HG02943 (cell line): ENCODE measurements at regions not wholly inside any gene's neighbourhood (a gene's known extent, or its start where the extent isn't known, plus 50 kb on each side); places are given as distances from the start of the nearest gene placed in this dataset.

Experiments
- ATAC-seq: cut with Tn5 transposase; IDR thresholded peaks from one replicate; pipeline ENCODE4 v1.9.1; 2021; ENCODE audit warnings: mild to moderate bottlenecking, low read depth, moderate library complexity; ENCODE audit not compliant: unreplicated experiment

DNA sequence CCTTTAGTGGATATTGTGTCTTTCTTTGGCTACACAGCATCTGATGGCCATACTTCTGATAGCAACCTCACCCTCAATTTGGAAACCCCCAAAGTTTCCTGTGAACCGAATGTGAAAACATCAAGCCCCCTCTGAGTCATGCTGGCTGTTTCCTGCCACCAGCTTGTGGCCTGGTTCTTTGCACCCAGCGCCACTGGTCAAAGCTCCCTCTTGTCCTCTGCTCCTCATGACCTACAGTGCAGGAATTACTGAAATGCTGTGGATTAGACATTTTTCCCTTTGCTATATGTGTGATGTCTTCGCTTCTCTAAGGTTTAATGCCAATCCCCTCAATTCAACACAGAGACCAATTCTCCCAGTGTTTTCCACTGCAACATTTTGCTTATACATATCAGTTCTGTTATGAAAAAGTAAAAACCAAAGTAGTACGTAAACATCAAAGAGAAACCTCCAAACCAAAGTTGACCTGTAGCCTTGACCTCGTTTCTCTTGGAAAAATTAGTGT is 224.0 kb upstream of the TENM3 start:
- ATAC-seq: peak; percentile 88

DNA sequence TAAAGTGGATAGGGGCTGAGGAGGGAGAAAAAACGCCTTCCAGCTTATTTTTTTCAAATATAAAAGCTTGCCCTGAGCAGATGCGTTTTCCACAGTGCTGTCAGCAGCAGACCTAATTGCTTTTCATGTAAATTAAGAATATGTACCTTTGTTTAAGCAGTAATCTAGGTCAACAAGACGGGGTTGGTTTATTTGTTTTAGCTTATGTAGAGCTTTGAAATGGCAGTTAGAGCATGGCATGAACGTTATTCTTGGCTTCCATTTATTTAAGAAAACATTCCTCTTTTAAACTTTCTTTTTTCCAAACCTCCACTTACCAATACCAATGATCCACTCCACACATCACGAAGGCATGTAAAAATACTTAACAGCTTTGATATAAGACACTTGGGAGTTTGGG is 220.3 kb upstream of the TENM3 start:
- no peak for ATAC-seq

- no peak for ATAC-seq
Observed at GRCh38 chr4:182023469-182023868, 219.7 kb upstream of the TENM3 start.

DNA sequence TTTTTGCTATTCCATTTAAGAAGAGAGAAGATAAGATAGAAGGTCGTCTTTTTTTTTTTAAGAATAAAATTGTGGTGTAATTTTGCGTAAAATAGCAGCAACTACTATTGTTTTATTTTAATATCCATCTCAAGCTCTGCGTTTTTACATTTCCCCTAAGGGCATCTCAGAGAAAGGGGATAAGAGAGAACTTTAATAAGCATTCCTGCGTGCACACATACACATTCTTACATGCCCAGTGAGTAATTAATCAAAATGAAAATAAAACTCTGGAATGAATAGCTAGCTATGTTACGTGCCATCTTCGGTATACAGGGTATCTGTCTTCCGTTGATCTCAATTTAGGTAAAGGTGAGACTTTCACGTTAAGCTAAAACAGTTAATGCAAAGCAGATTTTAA is 200.3 kb upstream of the TENM3 start:
- ATAC-seq: no peak

DNA sequence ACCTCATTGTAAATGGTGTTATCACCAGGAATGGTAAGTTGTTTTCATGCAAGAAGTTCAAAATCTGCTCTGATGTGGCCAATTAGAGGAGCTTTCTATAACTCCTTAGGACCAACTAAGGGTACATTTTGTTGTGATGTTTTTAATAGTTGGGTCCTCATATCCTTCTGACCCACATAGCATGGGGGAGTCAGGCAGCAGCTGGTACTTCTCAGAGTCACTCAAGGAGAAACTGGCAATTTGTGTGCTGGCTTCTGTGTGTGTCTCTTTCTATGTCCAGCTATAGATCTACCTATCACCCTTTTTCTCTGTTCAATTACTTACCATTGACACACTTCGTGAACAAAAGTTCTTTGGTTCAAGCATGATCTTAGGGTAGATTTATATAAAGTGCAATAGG is 194.3 kb upstream of the TENM3 start:
- ATAC-seq: no peak

- ATAC-seq: no peak
Observed at GRCh38 chr4:182056866-182057265, 186.3 kb upstream of the TENM3 start.

DNA sequence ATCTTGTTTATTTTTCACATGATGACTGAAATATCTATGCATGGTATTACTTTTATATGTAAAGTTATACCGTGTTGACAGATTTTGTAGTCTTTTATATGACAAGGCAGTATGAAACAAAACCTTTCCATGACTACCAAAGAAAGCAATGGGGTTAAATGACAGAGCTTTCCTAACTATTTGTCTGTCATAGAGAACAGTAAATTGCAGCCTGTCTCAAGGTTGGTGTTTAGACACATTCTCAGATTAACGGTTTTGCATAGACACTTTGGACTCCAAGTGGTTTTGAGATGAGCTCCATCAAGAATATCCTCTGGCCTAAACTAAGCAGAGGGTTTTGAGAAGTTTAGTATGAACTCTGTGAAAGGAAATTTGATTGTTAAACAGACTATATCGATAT is 180.7 kb upstream of the TENM3 start:
- no peak for ATAC-seq

- no peak for ATAC-seq
Observed at GRCh38 chr4:182062936-182063335, 180.3 kb upstream of the TENM3 start.

GRCh38 chr4:182063651-182064050 is 179.6 kb upstream of the TENM3 start:
- no peak for ATAC-seq

- ATAC-seq: no peak
Observed at GRCh38 chr4:182065255-182065654, 177.9 kb upstream of the TENM3 start.

DNA sequence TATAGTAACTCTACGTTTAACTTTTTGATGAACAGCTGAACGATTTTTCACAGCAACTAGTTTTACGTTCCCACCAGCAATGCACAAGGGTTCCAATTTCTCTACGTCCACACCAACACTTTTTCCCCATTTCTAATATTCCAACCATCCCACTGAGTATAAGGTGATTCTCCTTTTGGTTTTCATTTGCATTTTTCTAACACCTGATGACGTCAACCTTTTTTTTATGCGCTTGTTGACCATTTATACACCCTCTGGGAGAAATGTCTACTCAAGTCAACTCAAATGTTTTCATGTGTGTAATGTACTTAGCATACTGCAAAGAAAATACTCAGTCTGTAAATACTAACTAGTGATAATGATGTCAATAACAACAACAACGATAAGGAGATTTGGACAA is 177.2 kb upstream of the TENM3 start:
- no peak for ATAC-seq

DNA sequence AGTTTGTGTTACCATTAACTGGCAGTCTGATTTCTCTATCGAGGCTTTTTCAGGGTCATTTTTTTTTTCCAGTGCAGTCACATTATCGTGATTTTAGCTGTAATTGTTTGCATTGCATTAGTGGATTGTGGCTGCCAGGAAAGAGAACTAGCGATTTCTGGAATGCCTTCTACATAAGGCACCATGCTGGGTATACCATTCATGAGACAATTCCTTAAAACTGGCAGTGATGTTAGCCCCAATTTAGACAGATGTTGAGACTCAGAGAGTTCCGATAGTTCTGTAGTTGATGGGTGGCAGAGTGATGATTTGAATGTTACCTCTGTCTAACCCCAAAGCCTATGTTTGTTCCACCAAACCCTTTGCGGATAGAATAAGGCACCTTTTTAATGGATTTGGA is 175.4 kb upstream of the TENM3 start:
- ATAC-seq: no peak

DNA sequence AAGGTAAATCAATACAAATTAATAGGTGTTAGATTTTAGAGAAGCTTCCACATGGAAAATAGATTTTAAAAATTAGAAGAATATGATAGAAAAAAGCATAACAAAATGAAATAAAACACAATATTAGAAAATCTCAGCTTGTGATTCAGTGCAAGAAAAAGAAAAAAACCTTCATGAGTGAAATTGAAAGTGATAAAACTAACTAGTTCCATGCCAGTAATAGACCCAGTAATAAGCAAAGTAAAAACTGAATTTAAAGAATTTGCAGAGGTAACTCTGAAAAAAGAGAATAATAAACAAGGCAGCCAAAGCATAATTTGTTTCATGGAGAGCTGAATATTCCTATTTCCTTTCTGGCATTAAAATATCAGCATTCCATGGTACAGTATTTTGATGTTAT is 174.3 kb upstream of the TENM3 start:
- no peak for ATAC-seq

DNA sequence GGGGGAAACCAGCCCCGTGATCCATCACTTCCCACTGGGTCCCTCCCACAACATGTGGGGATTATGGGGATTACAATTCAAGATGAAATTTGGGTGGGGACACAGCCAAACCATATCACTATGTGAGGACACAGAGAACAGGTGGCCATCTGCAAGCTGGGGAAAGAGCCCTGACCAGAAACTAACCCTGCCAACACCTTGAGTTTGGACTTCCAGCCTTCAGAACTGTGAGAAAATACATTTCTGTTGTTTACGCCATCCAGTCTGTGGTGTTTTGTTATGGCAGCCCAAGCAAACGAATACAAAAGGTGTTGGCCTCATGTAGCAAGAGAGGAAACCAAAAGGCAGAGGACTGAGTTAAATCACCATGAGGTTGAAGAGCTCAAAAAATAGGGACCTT is 169.9 kb upstream of the TENM3 start:
- no peak for ATAC-seq

DNA sequence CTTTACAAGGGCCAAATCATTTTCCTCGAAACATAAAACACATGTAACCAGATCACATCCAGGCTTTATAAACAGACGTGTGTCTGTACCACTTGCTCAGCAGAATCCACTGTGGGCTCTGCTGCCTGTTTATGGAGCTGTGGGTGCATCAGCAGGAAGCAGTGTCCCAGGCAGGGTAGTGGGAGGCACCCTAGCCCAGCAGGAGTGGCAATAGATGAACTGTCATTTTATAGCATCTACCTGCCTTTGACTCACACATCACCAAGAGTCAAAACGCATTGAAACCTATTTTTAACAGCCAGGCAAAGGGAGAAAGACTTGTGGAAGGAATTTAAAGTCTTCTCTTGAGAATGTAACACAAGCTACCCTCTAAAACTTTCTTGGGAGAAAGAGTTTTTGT is 169.1 kb upstream of the TENM3 start:
- ATAC-seq: no peak

GRCh38 chr4:182074810-182075209 is 168.4 kb upstream of the TENM3 start:
- no peak for ATAC-seq

DNA sequence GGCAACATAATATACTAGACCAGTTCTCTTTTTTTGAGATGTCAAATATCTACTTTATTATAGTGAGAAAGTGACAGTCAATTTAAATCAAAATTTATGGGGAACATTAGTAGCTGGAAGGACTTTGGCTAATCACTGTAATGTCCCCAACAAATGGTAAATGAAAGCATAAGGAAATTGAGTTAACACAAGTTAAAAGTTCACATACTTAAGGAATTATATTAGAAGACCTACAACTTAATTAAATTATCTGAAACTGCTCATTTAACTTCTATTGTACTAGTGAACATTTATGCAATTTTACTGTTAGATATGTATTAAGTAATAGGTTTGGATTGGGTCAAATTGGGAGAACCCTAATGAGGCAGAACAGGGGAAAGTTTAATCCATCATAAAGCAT is 160.3 kb upstream of the TENM3 start:
- ATAC-seq: no peak

- no peak for ATAC-seq
Observed at GRCh38 chr4:182083671-182084410, 159.4 kb upstream of the TENM3 start.

DNA sequence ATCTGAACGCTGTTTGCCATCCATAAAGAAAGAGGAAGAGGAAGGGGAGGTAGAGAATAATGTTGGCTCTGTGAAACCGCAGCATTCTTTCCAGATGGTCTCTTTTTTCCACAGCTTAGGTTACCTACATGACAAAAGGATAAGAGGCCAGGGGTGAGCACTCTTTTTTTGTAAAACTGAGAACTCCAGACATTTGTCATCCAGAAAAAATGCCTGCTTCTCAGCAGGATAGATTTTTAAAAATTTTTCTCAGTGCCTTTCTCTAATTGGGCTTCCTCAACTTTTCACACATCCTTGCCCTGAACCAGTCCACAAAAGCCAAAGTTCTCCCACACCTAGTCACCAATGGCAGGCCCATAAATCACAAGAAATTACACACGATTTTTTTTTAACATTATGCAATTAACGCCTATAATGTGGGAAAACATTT is 158.1 kb upstream of the TENM3 start:
- no peak for ATAC-seq

- ATAC-seq: no peak
Observed at GRCh38 chr4:182089326-182089725, 153.9 kb upstream of the TENM3 start.

DNA sequence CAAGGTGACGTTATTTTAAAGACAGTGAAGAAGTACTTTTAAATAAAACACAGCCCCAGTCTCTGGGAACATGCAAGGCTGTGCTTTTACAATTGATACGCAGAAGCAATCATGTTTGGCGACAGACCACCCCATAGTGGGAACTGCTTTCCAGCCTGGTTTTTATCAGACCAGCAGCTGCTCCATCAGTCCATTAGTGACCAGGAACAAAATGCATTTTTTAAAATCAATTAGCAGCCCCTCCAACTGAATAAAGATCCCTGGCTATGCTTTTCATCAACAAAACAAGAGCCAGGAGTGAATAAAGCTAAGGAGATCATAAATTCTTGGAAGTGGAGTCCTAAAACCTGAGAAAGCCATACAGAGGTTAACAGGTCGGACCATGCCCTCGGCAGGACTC is 153.0 kb upstream of the TENM3 start:
- ATAC-seq: no peak

- no peak for ATAC-seq
Observed at GRCh38 chr4:182091128-182091527, 152.1 kb upstream of the TENM3 start.

- ATAC-seq: no peak
Observed at GRCh38 chr4:182093431-182093831, 149.8 kb upstream of the TENM3 start.
